RWPE1 (cell line): ENCODE measurements at regions not wholly inside any gene's neighbourhood (a gene's known extent, or its start where the extent isn't known, plus 50 kb on each side); places are given as distances from the start of the nearest gene placed in this dataset.

Source experiments
- CTCF ChIA-PET: fragments of 350-600 bp; sonication (Branson Sonifier 250); formaldehyde crosslinking; extraction: SDS; loops from one replicate; lab custom pipeline; 2021; lab: Yijun Ruan, JAX
- POLR2A ChIA-PET: fragments of 400-600 bp; formaldehyde crosslinking; extraction: SDS; loops from one replicate; lab custom pipeline; 2020; ENCODE audit warnings: antibody characterized with exemption; ENCODE audit not compliant: low non-redundant PET; lab: Yijun Ruan, JAX
- DNase-seq: peaks from one replicate; pipeline ENCODE4 v3.0.0; 2012; ENCODE audit warnings: low spot score
- H3K27ac ChIP-seq: fragments of 450-650 bp; 2 replicates; pipeline ENCODE4 v1.5.1; 2017
- TF ChIP-seq, protein P1 (sequence below): fragments of 450-650 bp; conservative IDR thresholded peaks from 2 replicates; pipeline ENCODE4 v1.5.1; 2017; ENCODE audit warnings: low read depth, mild to moderate bottlenecking

DNA sequence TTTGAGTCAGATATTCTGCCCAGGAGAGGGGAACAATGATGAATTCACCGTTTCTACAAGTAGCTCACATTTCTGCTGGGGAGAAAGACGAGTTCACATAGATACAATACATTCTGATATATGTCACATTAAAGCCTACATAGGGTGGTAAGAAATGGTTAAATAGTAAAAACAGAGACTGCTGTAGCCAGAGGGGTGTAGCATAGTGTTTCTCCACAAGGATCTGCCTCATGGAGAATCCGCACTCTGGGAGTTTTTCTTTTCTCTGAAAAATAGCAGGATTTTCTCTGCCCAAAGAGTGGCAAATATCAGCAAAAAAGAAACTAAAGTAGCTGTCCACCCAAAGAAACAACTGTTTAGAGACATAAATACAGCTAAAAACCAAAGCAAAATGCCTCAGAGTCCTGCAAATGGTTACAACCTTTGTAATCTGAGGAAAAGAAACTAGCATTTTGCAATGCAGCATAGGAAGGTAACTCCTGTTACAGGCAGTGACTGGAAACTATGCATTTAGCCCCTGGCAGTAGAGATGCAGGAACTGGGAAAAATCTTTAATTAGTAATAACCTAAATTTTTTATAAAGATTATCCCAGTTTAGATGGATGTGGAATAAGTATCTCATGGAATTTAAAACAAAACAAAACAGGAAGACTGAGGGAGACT lies 1126.7 kb upstream of the ADGRL2 start:
- TF ChIP-seq, protein P1, sequence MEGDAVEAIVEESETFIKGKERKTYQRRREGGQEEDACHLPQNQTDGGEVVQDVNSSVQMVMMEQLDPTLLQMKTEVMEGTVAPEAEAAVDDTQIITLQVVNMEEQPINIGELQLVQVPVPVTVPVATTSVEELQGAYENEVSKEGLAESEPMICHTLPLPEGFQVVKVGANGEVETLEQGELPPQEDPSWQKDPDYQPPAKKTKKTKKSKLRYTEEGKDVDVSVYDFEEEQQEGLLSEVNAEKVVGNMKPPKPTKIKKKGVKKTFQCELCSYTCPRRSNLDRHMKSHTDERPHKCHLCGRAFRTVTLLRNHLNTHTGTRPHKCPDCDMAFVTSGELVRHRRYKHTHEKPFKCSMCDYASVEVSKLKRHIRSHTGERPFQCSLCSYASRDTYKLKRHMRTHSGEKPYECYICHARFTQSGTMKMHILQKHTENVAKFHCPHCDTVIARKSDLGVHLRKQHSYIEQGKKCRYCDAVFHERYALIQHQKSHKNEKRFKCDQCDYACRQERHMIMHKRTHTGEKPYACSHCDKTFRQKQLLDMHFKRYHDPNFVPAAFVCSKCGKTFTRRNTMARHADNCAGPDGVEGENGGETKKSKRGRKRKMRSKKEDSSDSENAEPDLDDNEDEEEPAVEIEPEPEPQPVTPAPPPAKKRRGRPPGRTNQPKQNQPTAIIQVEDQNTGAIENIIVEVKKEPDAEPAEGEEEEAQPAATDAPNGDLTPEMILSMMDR, result no peak
- no peak overlapping the region for H3K27ac ChIP-seq
- ChIA-PET CTCF (interaction anchor here (0.6 kb wide), 1 partner anchor 10 kb away, joined by 3 read pairs; no protein-coding TSS in a partner anchor), POLR2A (no interaction called here)
- DNase-seq, result no peak

DNA sequence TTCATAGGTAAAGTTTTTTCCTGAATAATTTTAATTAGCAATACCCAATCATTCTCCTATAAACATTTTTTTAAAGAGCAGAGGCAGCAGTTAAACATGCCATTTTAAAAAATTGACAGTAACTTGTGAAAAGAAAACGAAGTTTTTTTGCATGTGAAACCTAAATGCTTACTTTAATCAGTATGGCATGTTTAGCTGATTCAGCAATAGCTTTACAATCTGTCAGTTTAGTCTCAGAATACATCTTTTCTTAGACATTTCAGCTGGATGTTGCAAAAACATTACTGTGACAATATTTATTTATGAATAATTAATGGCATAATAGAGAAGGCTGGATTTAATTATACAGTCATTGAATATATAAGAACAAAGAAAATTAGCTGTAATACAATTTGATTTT lies 1132.4 kb upstream of the ADGRL2 start:
- CTCF ChIA-PET, result interaction anchor here (0.6 kb wide), 1 partner anchor 347 kb away, joined by 4 read pairs; no protein-coding TSS in a partner anchor

DNA sequence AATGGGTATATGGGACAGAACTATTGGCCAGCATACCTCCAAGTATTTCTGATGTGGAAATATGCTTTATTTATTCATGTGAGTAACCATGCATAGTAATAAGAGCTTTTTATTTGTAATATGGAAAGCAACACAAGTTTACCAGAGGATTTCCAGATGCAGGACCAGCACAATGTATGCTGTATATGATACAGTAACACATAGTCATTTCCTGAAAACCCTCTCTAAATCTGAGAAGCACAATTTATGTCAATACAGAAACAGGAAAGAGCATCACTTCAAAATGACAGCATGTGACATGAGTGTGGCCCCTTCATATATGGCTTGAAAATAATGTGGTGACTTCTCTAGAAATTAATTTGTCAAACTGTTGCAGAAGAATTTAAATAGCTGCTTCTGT lies 1134.7 kb upstream of the ADGRL2 start:
- CTCF ChIA-PET, result no interaction called here

More for the DNA sequence above, 1132.4 kb upstream of the ADGRL2 start:
- H3K27ac ChIP-seq, result no peak overlapping the region
- no peak for DNase-seq
- POLR2A ChIA-PET, result interaction anchor here (0.6 kb wide), 1 partner anchor 584 kb away, joined by 14 read pairs; no protein-coding TSS in a partner anchor
- TF ChIP-seq, protein P1, result no peak

DNA sequence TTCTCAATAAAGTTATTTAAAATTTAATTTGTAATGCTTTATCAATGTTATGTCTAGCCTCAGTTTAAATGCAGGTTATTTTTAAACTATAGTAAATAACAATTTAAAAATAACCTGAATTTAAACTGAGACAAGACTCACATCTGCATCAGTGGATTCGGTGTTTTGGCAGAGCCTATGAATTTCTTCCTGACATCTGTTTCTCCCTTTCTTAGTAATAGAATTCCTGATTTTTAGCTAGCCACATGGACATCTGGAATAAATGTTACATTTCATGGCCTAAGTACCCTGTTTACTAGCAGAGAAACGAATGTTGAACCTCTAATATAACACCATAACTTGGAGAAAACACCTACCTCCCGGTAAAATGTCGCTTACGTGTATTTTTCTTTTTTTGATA lies 1141.6 kb upstream of the ADGRL2 start:
- no peak overlapping the region for H3K27ac ChIP-seq
- CTCF ChIA-PET, result no interaction called here
- TF ChIP-seq, protein P1, result no peak
- POLR2A ChIA-PET, result no interaction called here
- no peak for DNase-seq

More for the DNA sequence above, 1134.7 kb upstream of the ADGRL2 start:
- TF ChIP-seq, protein P1, result no peak
- no peak overlapping the region for H3K27ac ChIP-seq
- POLR2A ChIA-PET, result no interaction called here
- no peak for DNase-seq

DNA sequence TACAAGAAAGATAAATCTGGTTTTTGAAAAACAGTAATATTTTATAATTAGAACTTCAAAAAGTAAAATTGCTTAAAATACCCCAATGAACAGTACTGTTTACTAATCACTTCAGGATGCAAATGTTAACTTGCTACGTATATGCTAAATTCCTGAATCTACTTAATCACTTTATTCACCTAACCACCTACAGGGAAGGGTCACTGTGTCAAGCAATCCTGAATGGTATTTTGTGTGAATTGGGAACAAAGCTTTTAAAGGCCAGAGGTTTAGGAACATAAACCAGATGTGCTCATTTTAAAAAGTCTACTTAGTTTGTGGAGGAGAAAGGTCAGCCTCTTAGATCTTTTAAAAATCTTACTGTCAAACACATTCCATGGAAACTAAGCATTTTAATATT lies 1143.0 kb upstream of the ADGRL2 start:
- H3K27ac ChIP-seq, result no peak overlapping the region
- CTCF ChIA-PET, result no interaction called here
- TF ChIP-seq, protein P1, result no peak

DNA sequence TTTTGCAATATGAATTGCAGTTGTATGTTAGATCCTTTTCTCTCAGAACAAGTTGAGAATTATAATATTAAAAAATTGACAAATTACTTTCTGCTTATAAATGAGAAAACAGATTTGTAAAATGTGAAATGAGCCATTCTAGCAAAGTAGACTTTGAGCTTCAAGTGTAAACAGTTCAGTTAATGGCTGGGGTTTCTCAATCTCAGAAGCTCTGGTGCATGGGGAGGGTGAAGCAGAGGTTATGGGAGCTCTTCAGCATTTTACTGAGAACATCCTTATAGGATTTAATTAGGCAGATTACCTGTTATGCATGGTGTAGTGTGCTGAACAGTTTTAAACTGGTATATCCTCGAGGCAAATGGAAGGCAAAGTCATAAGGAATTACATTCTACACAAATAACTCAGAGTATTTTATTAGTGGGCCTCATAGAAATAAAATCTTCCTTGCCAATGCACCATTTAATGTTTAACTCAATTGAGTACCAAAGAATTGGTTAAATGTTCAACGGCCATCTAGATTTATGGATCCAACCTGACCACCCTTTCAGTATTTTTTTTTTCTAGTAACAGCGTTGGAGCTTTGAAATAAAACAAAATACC lies 1143.6 kb upstream of the ADGRL2 start:
- POLR2A ChIA-PET, result no interaction called here
- CTCF ChIA-PET, result interaction anchor here (0.6 kb wide), 3 partner anchors 183 to 934 kb away, joined by 3 to 4 read pairs (median 4); no protein-coding TSS in a partner anchor
- TF ChIP-seq, protein P1, result no peak
- no peak for DNase-seq
- no peak overlapping the region for H3K27ac ChIP-seq

More for the DNA sequence above, 1143.0 kb upstream of the ADGRL2 start:
- DNase-seq, result no peak
- POLR2A ChIA-PET, result no interaction called here
